WTC11 (cell line): ENCODE measurements at regions not wholly inside any gene's neighbourhood (a gene's known extent, or its start where the extent isn't known, plus 50 kb on each side); places are given as distances from the start of the nearest gene placed in this dataset.

Experiments used
- ATAC-seq: fragments of 200-7000 bp; cut with Tn5 transposase; 2 replicates; pipeline ENCODE4 v1.10.0; 2021; ENCODE audit warnings: mild to moderate bottlenecking, moderate library complexity
- CTCF ChIA-PET: fragments of 300-600 bp; sonication (Branson Sonifier 250); formaldehyde crosslinking; loops from one replicate; lab custom pipeline; 2021; ENCODE audit warnings: antibody characterized with exemption; lab: Charles Lee
- POLR2A ChIA-PET: fragments of 350-600 bp; sonication (Branson Sonifier 250); formaldehyde crosslinking; loops from one replicate; lab custom pipeline; 2021; ENCODE audit warnings: antibody characterized with exemption; lab: Charles Lee
- DNase-seq: peaks from one replicate; pipeline ENCODE4 v3.0.0; 2021; ENCODE audit warnings: low spot score
- H3K27ac Mint-ChIP-seq: 2 replicates; pipeline ENCODE4 v1.8.0; 2021; ENCODE audit warnings: mixed read lengths
- H3K27me3 Mint-ChIP-seq: 2 replicates; pipeline ENCODE4 v1.8.0; 2021; ENCODE audit warnings: low read depth, mild to moderate bottlenecking, moderate library complexity, mixed read lengths
- H3K36me3 Mint-ChIP-seq: 2 replicates; pipeline ENCODE4 v1.8.0; 2021; ENCODE audit warnings: mixed read lengths
- H3K4me1 Mint-ChIP-seq: 2 replicates; pipeline ENCODE4 v1.8.0; 2022; ENCODE audit warnings: mixed read lengths
- H3K4me3 Mint-ChIP-seq: 2 replicates; pipeline ENCODE4 v1.8.0; 2021; ENCODE audit warnings: mild to moderate bottlenecking, moderate library complexity, mixed read lengths
- H3K9me3 Mint-ChIP-seq: 2 replicates; pipeline ENCODE4 v1.8.0; 2021; ENCODE audit warnings: mixed read lengths
- AFF4 ChIP-seq: sonication (generic); formaldehyde crosslinking; IDR thresholded peaks from 2 replicates; pipeline ENCODE4 v1.8.1; 2023; ENCODE audit warnings: mild to moderate bottlenecking, missing genetic modification reagents, borderline replicate concordance
- ARID4B ChIP-seq: sonication (generic); formaldehyde crosslinking; IDR thresholded peaks from 2 replicates; pipeline ENCODE4 v1.8.0; 2023; ENCODE audit warnings: missing genetic modification reagents, mild to moderate bottlenecking, borderline replicate concordance
- ATF2 ChIP-seq: sonication (generic); formaldehyde crosslinking; IDR thresholded peaks from 2 replicates; pipeline ENCODE4 v1.8.1; 2022; ENCODE audit warnings: low read depth, missing genetic modification reagents, borderline replicate concordance
- ATF3 ChIP-seq: sonication (generic); formaldehyde crosslinking; conservative IDR thresholded peaks from 2 replicates; pipeline ENCODE4 v1.8.1; 2022; ENCODE audit warnings: mild to moderate bottlenecking, missing genetic modification reagents
- CBFB ChIP-seq: sonication (generic); formaldehyde crosslinking; IDR thresholded peaks from 2 replicates; pipeline ENCODE4 v1.8.1; 2022; ENCODE audit warnings: mild to moderate bottlenecking, low read depth, missing genetic modification reagents
- E2F1 ChIP-seq: sonication (generic); formaldehyde crosslinking; IDR thresholded peaks from 2 replicates; pipeline ENCODE4 v1.8.0; 2022; ENCODE audit warnings: mild to moderate bottlenecking, missing genetic modification reagents
- HMGA2 ChIP-seq: fragments of 250-450 bp; sonication (Bioruptor Pico); IDR thresholded peaks from 2 replicates; pipeline ENCODE4 v1.4.0; 2021; ENCODE audit warnings: mild to moderate bottlenecking, moderate library complexity
- IRF1 ChIP-seq: sonication (generic); formaldehyde crosslinking; IDR thresholded peaks from 2 replicates; pipeline ENCODE4 v1.8.0; 2023; ENCODE audit warnings: missing genetic modification reagents
- KAT7 ChIP-seq: sonication (generic); formaldehyde crosslinking; IDR thresholded peaks from 2 replicates; pipeline ENCODE4 v1.8.1; 2023; ENCODE audit warnings: missing genetic modification reagents, mild to moderate bottlenecking, borderline replicate concordance
- MAX ChIP-seq: sonication (generic); formaldehyde crosslinking; IDR thresholded peaks from 2 replicates; pipeline ENCODE4 v1.8.0; 2022; ENCODE audit warnings: mild to moderate bottlenecking, missing genetic modification reagents
- NFE2L1 ChIP-seq: sonication (generic); formaldehyde crosslinking; IDR thresholded peaks from 2 replicates; pipeline ENCODE4 v1.8.1; 2023; ENCODE audit warnings: missing genetic modification reagents
- NR2C2 ChIP-seq: sonication (generic); formaldehyde crosslinking; IDR thresholded peaks from 2 replicates; pipeline ENCODE4 v1.8.0; 2022; ENCODE audit warnings: mild to moderate bottlenecking, missing genetic modification reagents
- RORB ChIP-seq: fragments of 250-450 bp; sonication (Bioruptor Pico); IDR thresholded peaks from 2 replicates; pipeline ENCODE4 v1.9.0; 2021; ENCODE audit warnings: mild to moderate bottlenecking
- SMAD3 ChIP-seq: sonication (generic); formaldehyde crosslinking; IDR thresholded peaks from 2 replicates; pipeline ENCODE4 v1.8.0; 2022; ENCODE audit warnings: missing genetic modification reagents, mild to moderate bottlenecking, borderline replicate concordance
- TEAD4 ChIP-seq: sonication (generic); formaldehyde crosslinking; IDR thresholded peaks from 2 replicates; pipeline ENCODE4 v1.8.0; 2022; ENCODE audit warnings: mild to moderate bottlenecking, missing genetic modification reagents
- TP53 ChIP-seq: sonication (generic); formaldehyde crosslinking; IDR thresholded peaks from 2 replicates; pipeline ENCODE4 v1.8.1; 2023; ENCODE audit warnings: mild to moderate bottlenecking, missing genetic modification reagents
- ZNF416 ChIP-seq: fragments of 250-450 bp; sonication (Bioruptor Pico); IDR thresholded peaks from 2 replicates; pipeline ENCODE4 v1.9.0; 2021; ENCODE audit warnings: mild to moderate bottlenecking, inconsistent platforms
- ZNF512 ChIP-seq: sonication (generic); formaldehyde crosslinking; IDR thresholded peaks from 2 replicates; pipeline ENCODE4 v1.8.1; 2022; ENCODE audit warnings: missing genetic modification reagents, borderline replicate concordance

GRCh38 chr4:14317351-14317750 lies 684.9 kb upstream of the CPEB2 start (continued):
- no peak for TF ChIP-seq NR2C2 (CRISPR knock-in tag)
- no peak for TF ChIP-seq RORB (CRISPR knock-in tag)
- TF ChIP-seq ATF3 (CRISPR knock-in tag): no peak

- Mint-ChIP-seq H3K27me3 (no peaks in the 10 kb centered on the region), H3K4me1 (peaks cover 22% of the 10 kb centered on the region)
- CTCF ChIA-PET: no interaction called here
- no peak for ATAC-seq
- TF ChIP-seq ATF2 (CRISPR knock-in tag) (no peak), ZNF416 (CRISPR knock-in tag) (no peak), ARID4B (CRISPR knock-in tag) (no peak)
- TF ChIP-seq, all 79 proteins: peak for 0
- POLR2A ChIA-PET: no interaction called here
- H3K27ac Mint-ChIP-seq: no peak overlapping the region
- H3K9me3 Mint-ChIP-seq: peaks cover 8% of the 10 kb centered on the region
- H3K36me3 Mint-ChIP-seq: no peaks in the 10 kb centered on the region
- no peak for DNase-seq
- no peak overlapping the region for H3K4me3 Mint-ChIP-seq
These were observed 683.6 kb upstream of the CPEB2 start for GRCh38 chr4:14318671-14319070.

GRCh38 chr4:14321723-14322122 lies 680.6 kb upstream of the CPEB2 start:
- ATAC-seq (peak; percentile 41; the same call in 1 of the 2 replicates), DNase-seq (no peak)
- no peaks in the 10 kb centered on the region for H3K27me3 Mint-ChIP-seq
- no peak overlapping the region for H3K27ac Mint-ChIP-seq
- CTCF ChIA-PET: no interaction called here
- peaks cover 14% of the 10 kb centered on the region for H3K4me1 Mint-ChIP-seq
- no peak overlapping the region for H3K4me3 Mint-ChIP-seq
- no peaks in the 10 kb centered on the region for H3K36me3 Mint-ChIP-seq
- peaks cover 17% of the 10 kb centered on the region for H3K9me3 Mint-ChIP-seq
- POLR2A ChIA-PET: no interaction called here
- TF ChIP-seq NFE2L1 (CRISPR knock-in tag): no peak
- TF ChIP-seq SMAD3 (CRISPR knock-in tag): no peak
- no peak for TF ChIP-seq AFF4 (CRISPR knock-in tag)
- TF ChIP-seq IRF1: no peak
- TF ChIP-seq ATF2 (CRISPR knock-in tag): no peak
- no peak for TF ChIP-seq E2F1 (CRISPR knock-in tag)
- no peak for TF ChIP-seq CBFB (CRISPR knock-in tag)
- no peak for TF ChIP-seq TP53 (CRISPR knock-in tag)
- TF ChIP-seq MAX: no peak
- TF ChIP-seq ZNF512 (CRISPR knock-in tag): no peak
- TF ChIP-seq TEAD4 (CRISPR knock-in tag): no peak
- no peak for TF ChIP-seq NR2C2 (CRISPR knock-in tag)
- no peak for TF ChIP-seq HMGA2 (CRISPR knock-in tag)
- TF ChIP-seq KAT7 (CRISPR knock-in tag): no peak
